GM06990 (cell line): ENCODE measurements at regions not wholly inside any gene's neighbourhood (a gene's known extent, or its start where the extent isn't known, plus 50 kb on each side); places are given as distances from the start of the nearest gene placed in this dataset.

Experiments used
- DNase-seq: peaks from one replicate; pipeline ENCODE4 v3.0.0-alpha.2; 2011; ENCODE audit not compliant: insufficient read length; ENCODE audit errors: extremely low read depth
- H3K27me3 ChIP-seq: replicated peaks from 2 replicates; pipeline ENCODE4 v1.6.0; 2011; ENCODE audit warnings: low read length; ENCODE audit not compliant: control insufficient read depth, insufficient read depth
- H3K36me3 ChIP-seq: 2 replicates; pipeline ENCODE4 v1.5.1; 2011; ENCODE audit warnings: low read length; ENCODE audit not compliant: control insufficient read depth, insufficient read depth
- H3K4me3 ChIP-seq: replicated peaks from 2 replicates; pipeline ENCODE4 v1.5.1; 2011; ENCODE audit warnings: low read depth, mild to moderate bottlenecking, control low read depth, low read length
- TF ChIP-seq, protein P1 (sequence below): IDR thresholded peaks from 2 replicates; pipeline ENCODE4 v1.5.1; 2011; ENCODE audit warnings: low read length, control low read depth, mild to moderate bottlenecking, inconsistent platforms; ENCODE audit not compliant: insufficient read depth, poor library complexity, severe bottlenecking

DNA sequence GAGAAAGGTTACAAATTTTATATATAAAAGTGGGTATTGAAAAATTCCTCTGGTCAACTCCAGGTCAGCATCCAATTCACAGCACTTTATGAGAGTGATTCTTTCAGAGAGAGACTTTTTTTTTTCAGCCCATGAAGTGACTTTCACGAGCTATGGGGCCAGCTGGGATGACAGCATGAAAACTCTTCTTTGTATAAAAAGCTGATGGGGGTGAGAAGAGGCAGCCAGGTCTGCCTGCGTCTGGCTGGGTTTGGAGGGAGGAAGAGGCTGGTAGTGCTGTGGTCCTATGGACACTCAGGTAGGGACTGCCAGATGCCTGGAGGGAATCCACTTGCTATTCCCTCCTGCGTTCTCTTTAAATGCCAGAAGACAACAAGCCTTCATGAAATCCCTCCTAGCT lies 250.6 kb downstream of the UTP18 start:
- Histone ChIP-seq H3K36me3 (no peaks in the 10 kb centered on the region), H3K4me3 (no peak overlapping the region), H3K27me3 (no peaks in the 10 kb centered on the region)
- DNase-seq = no peak
- TF ChIP-seq, protein P1, sequence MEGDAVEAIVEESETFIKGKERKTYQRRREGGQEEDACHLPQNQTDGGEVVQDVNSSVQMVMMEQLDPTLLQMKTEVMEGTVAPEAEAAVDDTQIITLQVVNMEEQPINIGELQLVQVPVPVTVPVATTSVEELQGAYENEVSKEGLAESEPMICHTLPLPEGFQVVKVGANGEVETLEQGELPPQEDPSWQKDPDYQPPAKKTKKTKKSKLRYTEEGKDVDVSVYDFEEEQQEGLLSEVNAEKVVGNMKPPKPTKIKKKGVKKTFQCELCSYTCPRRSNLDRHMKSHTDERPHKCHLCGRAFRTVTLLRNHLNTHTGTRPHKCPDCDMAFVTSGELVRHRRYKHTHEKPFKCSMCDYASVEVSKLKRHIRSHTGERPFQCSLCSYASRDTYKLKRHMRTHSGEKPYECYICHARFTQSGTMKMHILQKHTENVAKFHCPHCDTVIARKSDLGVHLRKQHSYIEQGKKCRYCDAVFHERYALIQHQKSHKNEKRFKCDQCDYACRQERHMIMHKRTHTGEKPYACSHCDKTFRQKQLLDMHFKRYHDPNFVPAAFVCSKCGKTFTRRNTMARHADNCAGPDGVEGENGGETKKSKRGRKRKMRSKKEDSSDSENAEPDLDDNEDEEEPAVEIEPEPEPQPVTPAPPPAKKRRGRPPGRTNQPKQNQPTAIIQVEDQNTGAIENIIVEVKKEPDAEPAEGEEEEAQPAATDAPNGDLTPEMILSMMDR = no peak

DNA sequence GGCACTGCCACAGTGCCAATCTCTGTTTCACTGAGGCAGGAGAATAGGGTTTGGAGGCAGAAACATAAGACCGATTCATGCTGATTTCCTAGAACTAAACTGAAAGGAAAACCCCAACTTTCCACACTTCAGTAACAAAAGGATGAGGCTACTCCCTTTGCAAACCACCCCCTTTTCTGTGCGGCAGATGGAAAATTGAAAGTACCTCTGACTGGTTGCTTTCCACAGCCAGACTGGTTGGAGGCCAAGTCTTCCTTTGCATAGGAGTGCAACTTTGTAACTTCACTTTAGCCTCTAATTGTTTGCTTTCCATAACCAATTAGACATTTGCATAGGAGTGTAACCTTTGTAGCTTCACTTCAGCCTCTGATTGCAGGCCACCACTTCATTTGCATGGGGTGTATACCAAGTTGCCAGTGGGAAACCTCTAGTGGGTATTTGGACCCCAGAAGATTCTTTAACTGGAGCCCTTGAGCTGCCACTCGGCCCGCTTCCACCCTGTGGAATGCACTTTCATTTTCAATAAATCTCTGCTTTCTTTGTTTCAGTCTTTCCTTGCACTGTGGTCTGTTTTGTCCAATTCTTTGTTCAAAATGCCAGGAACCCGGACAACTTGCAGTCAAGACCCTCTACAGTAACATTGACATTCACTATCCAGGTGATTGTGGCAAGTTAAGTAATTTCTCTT lies 252.0 kb downstream of the UTP18 start:
- TF ChIP-seq, protein P1 = no peak
- no peak for DNase-seq

DNA sequence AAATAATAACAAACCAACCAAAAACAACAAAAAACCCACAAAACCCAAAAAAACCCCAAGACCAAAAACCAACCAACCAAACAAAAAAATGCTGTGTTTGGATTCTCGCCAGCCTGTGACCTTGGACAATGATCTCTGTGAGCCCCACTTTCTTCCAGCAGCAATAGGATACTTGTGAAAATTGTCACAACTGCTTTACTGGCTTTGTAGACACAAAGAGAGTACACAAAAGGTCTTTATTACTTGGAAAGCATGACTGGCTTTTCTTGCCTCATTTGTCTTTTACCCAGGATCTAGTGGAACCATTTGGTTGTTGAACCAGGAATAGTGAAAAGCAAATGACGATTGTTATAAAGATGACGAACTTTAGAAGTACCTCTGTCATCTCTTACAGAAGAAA lies 256.6 kb downstream of the UTP18 start:
- TF ChIP-seq, protein P1 = no peak
- no peak for DNase-seq
- Histone ChIP-seq H3K36me3 (no peaks in the 10 kb centered on the region), H3K4me3 (no peak overlapping the region), H3K27me3 (no peaks in the 10 kb centered on the region; the same call in none of the 2 replicates)

More for the DNA sequence above, 252.0 kb downstream of the UTP18 start:
- H3K4me3 ChIP-seq = no peak overlapping the region
- no peaks in the 10 kb centered on the region for H3K27me3 ChIP-seq
- no peaks in the 10 kb centered on the region for H3K36me3 ChIP-seq

DNA sequence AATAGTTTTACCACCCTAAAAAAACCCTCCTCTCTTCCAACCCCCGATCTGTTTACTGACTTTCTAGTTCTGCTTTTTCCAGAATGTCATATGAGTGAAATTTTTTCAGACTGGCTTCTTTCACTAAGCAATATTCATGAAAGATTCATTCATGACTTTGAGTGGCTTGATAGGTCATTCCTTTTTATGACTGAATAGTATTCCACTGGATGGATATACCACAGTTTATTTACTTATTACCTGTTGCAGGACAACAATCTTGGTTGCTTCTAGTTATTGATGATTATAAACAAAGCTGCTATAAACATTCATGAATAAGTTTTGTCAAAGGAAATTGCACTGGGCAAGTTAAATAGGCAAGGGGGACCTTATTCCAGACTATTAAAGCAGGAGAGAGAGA lies 264.2 kb downstream of the UTP18 start:
- TF ChIP-seq, protein P1 = no peak
- no peak for DNase-seq
- Histone ChIP-seq H3K36me3 (no peaks in the 10 kb centered on the region), H3K27me3 (no peaks in the 10 kb centered on the region; the same call in none of the 2 replicates), H3K4me3 (no peak overlapping the region)

DNA sequence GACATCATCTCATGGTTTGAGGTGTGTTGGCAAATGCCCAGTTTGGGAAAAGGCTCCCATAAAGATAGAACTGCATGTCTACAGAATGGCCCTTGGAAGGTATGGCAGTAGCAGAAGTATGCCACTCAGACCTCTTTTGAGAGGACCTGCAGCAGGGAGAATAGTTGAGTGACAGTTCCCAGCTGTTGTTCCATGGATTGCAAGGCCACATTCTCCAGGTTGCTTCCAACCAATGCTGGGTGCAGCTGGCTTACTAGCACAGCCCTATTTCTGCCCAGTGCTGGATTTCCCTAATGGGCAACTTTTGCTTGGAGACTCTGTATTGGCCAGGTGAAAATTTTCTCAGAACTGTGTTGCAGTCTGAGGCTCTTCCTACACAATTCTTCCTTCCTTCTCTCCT lies 266.2 kb downstream of the UTP18 start:
- no peaks in the 10 kb centered on the region for H3K27me3 ChIP-seq
- no peaks in the 10 kb centered on the region for H3K36me3 ChIP-seq
- TF ChIP-seq, protein P1 = no peak

More for the DNA sequence above, 266.2 kb downstream of the UTP18 start:
- no peak overlapping the region for H3K4me3 ChIP-seq
- DNase-seq = no peak
